Body of pancreas (tissue), 4 donors: ENCODE measurements at regions not wholly inside any gene's neighbourhood (a gene's known extent, or its start where the extent isn't known, plus 50 kb on each side); places are given as distances from the start of the nearest gene placed in this dataset.

Source experiments
- ATAC-seq: fragments of 150-250 bp; one replicate; pipeline ENCODE4 v1.9.1; 2016
- DNase-seq, 4 donors: peaks; one replicate each; pipeline ENCODE4 v3.0.0-alpha.2; 2019
- H3K27ac ChIP-seq, 4 donors: fragments of 200-600 bp; sonication (generic); 1 replicate in 3 of 4; 2 replicates in 1 of 4; pipeline versions ENCODE4 v1.5.1 to v1.6.1; 2016 to 2019; ENCODE audit warnings: mild to moderate bottlenecking in 1 of 4, mixed read lengths in 1 of 4, moderate library complexity in 1 of 4
- H3K27me3 ChIP-seq, 2 donors: fragments of 200-600 bp; sonication (generic); one replicate each; pipeline ENCODE4 v1.6.0; 2016; ENCODE audit warnings: mild to moderate bottlenecking in 1 of 2
- H3K36me3 ChIP-seq, 2 donors: fragments of 200-600 bp; sonication (generic); replicated peaks in 1 of 2; 2 replicates each; pipeline ENCODE4 v1.5.1; 2016; ENCODE audit warnings: low read depth in 2 of 2; ENCODE audit not compliant: insufficient read depth in 1 of 2
- H3K4me1 ChIP-seq: fragments of 200-600 bp; sonication (generic); one replicate; pipeline ENCODE4 v1.6.0; 2016
- H3K4me3 ChIP-seq, 2 donors: fragments of 200-600 bp; sonication (generic); 1 replicate in 1 of 2; 2 replicates in 1 of 2; pipeline ENCODE4 v1.5.1; 2016 to 2019
- H3K9me3 ChIP-seq, 3 donors: fragments of 200-600 bp; sonication (generic); 1 replicate in 2 of 3; 2 replicates in 1 of 3; pipeline ENCODE4 v1.5.1; 2016
- POLR2A ChIP-seq, 3 donors: fragments of 450-650 bp; IDR thresholded peaks; one replicate each; pipeline ENCODE4 v1.6.1; 2016; ENCODE audit warnings: antibody characterized with exemption in 3 of 3, mild to moderate bottlenecking in 2 of 3
- WGBS, 2 donors: methylation state at CpG; one replicate each; pipeline ENCODE4 v1.1.5; 2017; 5-methylcytosine and 5-hydroxymethylcytosine counted together
- intact Hi-C: fragments of 100-400 bp; cut with DNase I; formaldehyde crosslinking; loops from one replicate; pipeline ENCODE4 v1.15.1; 2023
- TF ChIP-seq, protein P1 (sequence below), 7 experiments: fragments of 450-650 bp in 4 of 7; fragments of 200-600 bp in 3 of 7; sonication (generic) in 3 of 7; IDR thresholded peaks; one replicate each; pipeline ENCODE4 v1.5.1; 2016 to 2019; ENCODE audit warnings: antibody characterized with exemption in 7 of 7

DNA sequence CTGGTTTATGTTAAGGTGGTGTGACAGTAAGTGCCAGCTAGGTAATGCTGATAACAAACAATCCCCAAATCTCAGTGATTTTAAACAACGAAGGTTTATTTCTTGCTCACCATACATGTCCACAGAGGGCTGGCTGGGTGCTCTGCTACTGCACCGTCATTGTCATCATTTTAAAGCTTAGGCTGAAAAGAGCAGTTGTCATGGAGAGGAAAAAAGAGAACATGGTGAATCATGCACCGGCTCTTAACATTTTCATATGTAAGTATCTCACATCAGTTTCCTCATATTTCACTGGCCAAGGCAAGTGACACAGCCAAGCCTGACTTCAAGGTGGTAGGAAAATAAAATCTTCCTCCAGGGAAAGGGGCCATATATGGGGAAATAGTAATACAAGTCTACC, 746.9 kb downstream of the SORCS3 start:
- intact Hi-C loops, result no loop called here
- no peak for TF ChIP-seq POLR2A (IDR thresholded peaks at IDR 0.05)
- TF ChIP-seq, protein P1, sequence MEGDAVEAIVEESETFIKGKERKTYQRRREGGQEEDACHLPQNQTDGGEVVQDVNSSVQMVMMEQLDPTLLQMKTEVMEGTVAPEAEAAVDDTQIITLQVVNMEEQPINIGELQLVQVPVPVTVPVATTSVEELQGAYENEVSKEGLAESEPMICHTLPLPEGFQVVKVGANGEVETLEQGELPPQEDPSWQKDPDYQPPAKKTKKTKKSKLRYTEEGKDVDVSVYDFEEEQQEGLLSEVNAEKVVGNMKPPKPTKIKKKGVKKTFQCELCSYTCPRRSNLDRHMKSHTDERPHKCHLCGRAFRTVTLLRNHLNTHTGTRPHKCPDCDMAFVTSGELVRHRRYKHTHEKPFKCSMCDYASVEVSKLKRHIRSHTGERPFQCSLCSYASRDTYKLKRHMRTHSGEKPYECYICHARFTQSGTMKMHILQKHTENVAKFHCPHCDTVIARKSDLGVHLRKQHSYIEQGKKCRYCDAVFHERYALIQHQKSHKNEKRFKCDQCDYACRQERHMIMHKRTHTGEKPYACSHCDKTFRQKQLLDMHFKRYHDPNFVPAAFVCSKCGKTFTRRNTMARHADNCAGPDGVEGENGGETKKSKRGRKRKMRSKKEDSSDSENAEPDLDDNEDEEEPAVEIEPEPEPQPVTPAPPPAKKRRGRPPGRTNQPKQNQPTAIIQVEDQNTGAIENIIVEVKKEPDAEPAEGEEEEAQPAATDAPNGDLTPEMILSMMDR (IDR thresholded peaks at IDR 0.05), result no peak
- no peak overlapping the region for H3K27ac ChIP-seq
- ATAC-seq, result no peak
- WGBS, 2 donors, result 85 to 86% methylated on average over 3 of the region's 3 CpGs
- H3K4me3 ChIP-seq, result no peak overlapping the region
- H3K4me1 ChIP-seq, result no peaks in the 10 kb centered on the region
- DNase-seq, result no peak
- H3K9me3 ChIP-seq, result no peaks in the 10 kb centered on the region
- H3K27me3 ChIP-seq, result no peaks in the 10 kb centered on the region
- H3K36me3 ChIP-seq, result no peaks in the 10 kb centered on the region

DNA sequence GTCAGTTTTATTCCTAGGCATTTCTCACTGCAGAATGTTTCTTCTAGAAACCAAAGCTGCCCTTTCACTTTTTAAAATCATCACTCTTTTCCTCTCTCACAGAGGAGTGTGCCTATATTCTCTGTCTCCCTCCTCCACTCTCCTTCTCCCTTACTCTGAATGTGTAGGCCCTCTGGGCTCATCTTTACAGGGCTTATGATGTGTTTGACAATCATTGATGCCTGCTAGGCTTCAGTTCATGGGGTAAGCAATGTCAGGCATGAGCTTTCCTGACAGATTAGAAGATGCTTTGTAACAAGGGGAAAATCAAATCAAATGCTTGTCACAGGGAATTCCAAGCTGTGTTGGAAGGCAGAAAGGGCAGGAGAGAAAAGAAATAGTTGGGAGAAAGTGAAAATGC, 742.9 kb downstream of the SORCS3 start:
- no peak for TF ChIP-seq POLR2A (IDR thresholded peaks at IDR 0.05)
- TF ChIP-seq, protein P1 (IDR thresholded peaks at IDR 0.05), result no peak
- ATAC-seq, result no peak
- no peak for DNase-seq
- Histone ChIP-seq H3K4me3 (no peak overlapping the region), H3K36me3 (no peaks in the 10 kb centered on the region), H3K9me3 (no peaks in the 10 kb centered on the region), H3K4me1 (no peaks in the 10 kb centered on the region), H3K27ac (no peak overlapping the region), H3K27me3 (no peaks in the 10 kb centered on the region)
- intact Hi-C loops, result no loop called here

DNA sequence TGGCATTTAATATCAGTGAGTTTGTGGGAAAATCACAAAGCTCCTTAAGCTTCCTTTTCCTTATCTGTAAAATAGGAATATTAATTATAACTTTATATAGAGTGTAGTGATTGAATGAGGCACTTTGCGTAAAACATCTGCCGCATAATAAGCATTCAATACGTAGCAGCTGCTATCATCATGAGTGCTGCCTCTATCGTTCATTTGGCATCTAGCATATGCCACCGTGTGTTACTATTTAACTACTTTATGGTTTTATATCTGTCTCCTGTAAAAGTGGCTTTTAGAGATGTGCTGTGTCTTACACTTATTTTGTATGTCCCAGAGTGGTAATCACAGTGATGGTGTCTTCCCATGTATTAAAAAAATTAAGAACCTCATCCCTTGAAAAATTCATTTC, 729.6 kb downstream of the SORCS3 start:
- TF ChIP-seq, protein P1 (IDR thresholded peaks at IDR 0.05), result no peak
- TF ChIP-seq POLR2A (IDR thresholded peaks at IDR 0.05), result no peak
- no peak for ATAC-seq
- intact Hi-C loops, result no loop called here
- WGBS, 2 donors, result 82 to 88% methylated on average over 5 of the region's 5 CpGs
- Histone ChIP-seq H3K36me3 (no peaks in the 10 kb centered on the region), H3K4me3 (no peak overlapping the region), H3K27ac (no peak overlapping the region), H3K4me1 (no peaks in the 10 kb centered on the region), H3K9me3 (no peaks in the 10 kb centered on the region), H3K27me3 (no peaks in the 10 kb centered on the region)
- DNase-seq, result no peak

DNA sequence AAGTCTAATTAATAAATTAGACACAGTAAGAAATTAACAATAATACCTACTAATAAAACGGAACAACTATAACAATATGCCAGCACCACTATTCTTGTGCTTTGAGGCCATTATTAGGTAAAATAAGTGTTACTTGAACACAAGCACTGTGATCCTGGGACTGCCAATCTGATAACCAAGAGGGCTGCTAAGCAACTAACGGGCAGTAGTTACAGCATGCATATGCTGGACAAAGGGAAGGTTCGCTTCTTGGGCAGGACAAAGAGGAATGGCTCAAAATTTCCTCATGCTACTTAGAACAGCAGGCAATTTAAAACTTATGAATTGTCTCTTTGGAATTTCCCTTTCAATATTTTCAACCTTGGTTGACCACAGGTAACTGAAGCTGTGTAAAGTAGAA, 718.6 kb downstream of the SORCS3 start:
- H3K4me3 ChIP-seq, result no peak overlapping the region
- intact Hi-C loops, result no loop called here
- no peak overlapping the region for H3K27ac ChIP-seq
- DNase-seq, result peak in 1 of 4 donors; percentile 2
- no peak for TF ChIP-seq POLR2A (IDR thresholded peaks at IDR 0.05)
- TF ChIP-seq, protein P1 (IDR thresholded peaks at IDR 0.05), result no peak
- WGBS, 2 donors, result 31 to 38% methylated on average over 3 of the region's 3 CpGs
- H3K9me3 ChIP-seq, result no peaks in the 10 kb centered on the region
- no peaks in the 10 kb centered on the region for H3K36me3 ChIP-seq
- H3K4me1 ChIP-seq, result no peaks in the 10 kb centered on the region
- ATAC-seq, result peak; percentile 35
- no peaks in the 10 kb centered on the region for H3K27me3 ChIP-seq

DNA sequence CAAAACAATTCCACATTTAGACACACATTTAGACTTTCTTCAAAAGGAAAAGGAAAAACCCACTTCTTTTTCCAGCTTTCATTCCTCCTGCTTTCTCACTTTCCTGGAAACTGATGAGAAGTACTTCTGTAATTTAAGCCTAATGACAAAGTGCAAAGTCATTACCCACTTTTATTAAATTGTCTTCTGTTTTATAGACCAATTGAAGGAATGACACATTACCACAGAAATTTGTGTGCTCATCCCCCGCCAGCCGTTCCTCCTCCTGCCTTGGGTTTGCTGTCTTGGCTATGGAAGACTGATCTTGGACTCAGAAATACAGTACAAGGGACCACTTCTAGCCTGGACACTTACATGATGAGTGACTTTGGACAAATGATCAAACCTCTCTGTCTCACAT, 717.8 kb downstream of the SORCS3 start:
- H3K36me3 ChIP-seq, result no peaks in the 10 kb centered on the region
- no peaks in the 10 kb centered on the region for H3K27me3 ChIP-seq
- no peak overlapping the region for H3K27ac ChIP-seq
- H3K9me3 ChIP-seq, result no peaks in the 10 kb centered on the region
- intact Hi-C loops, result no loop called here
- TF ChIP-seq, protein P1 (IDR thresholded peaks at IDR 0.05), result no peak
- TF ChIP-seq POLR2A (IDR thresholded peaks at IDR 0.05), result no peak
- DNase-seq (no peak), ATAC-seq (no peak)
- H3K4me3 ChIP-seq, result no peak overlapping the region
- H3K4me1 ChIP-seq, result no peaks in the 10 kb centered on the region
- WGBS, 2 donors, result 91 to 100% methylated on average over 2 of the region's 2 CpGs
